ENCODE measurements at regions not wholly inside any gene's neighbourhood (a gene's known extent, or its start where the extent isn't known, plus 50 kb on each side); places are given as distances from the start of the nearest gene placed in this dataset.

- H3K27ac ChIP-seq = no peak overlapping the region
- no peaks in the 10 kb centered on the region for H3K36me3 ChIP-seq
- no peak overlapping the region for H3K4me3 ChIP-seq
- no peaks in the 10 kb centered on the region for H3K27me3 ChIP-seq
- DNase-seq = no peak
- TF ChIP-seq, protein P1, sequence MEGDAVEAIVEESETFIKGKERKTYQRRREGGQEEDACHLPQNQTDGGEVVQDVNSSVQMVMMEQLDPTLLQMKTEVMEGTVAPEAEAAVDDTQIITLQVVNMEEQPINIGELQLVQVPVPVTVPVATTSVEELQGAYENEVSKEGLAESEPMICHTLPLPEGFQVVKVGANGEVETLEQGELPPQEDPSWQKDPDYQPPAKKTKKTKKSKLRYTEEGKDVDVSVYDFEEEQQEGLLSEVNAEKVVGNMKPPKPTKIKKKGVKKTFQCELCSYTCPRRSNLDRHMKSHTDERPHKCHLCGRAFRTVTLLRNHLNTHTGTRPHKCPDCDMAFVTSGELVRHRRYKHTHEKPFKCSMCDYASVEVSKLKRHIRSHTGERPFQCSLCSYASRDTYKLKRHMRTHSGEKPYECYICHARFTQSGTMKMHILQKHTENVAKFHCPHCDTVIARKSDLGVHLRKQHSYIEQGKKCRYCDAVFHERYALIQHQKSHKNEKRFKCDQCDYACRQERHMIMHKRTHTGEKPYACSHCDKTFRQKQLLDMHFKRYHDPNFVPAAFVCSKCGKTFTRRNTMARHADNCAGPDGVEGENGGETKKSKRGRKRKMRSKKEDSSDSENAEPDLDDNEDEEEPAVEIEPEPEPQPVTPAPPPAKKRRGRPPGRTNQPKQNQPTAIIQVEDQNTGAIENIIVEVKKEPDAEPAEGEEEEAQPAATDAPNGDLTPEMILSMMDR (IDR thresholded peaks at IDR 0.05) = no peak
- TF ChIP-seq POLR2A (IDR thresholded peaks at IDR 0.05) = no peak
- H3K9me3 ChIP-seq = no peaks in the 10 kb centered on the region
- no peaks in the 10 kb centered on the region for H3K4me1 ChIP-seq
Measured at GRCh38 chr7:17485904-17486303, 187.5 kb downstream of the AHR start.

DNA sequence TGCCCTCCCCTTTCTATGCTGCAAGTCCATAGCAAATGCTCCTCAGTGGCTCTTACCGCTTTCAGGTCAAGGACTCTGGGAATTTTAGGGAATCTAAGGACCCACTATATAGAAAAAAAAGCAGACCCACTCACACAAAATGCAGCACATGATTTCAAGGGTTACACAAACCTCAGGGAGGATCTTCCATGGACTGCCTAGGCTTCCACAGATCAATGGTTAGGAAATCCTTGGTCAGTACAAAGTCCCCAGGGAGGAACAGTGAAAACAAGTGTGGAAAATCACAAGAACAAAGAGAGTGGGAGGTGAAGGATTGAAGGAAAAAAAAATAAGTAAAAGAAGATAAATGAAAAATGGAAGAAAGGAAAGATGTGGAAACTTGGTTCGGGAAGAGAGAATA is 188.4 kb downstream of the AHR start:
- no peak for DNase-seq
- no peak overlapping the region for H3K27ac ChIP-seq

GRCh38 chr7:17487343-17487742 is 188.9 kb downstream of the AHR start:
- DNase-seq = no peak
- H3K4me1 ChIP-seq = no peaks in the 10 kb centered on the region
- no peaks in the 10 kb centered on the region for H3K27me3 ChIP-seq
- no peaks in the 10 kb centered on the region for H3K36me3 ChIP-seq
- TF ChIP-seq POLR2A (IDR thresholded peaks at IDR 0.05) = no peak
- TF ChIP-seq, protein P1 (IDR thresholded peaks at IDR 0.05) = no peak
- no peak overlapping the region for H3K27ac ChIP-seq
- no peaks in the 10 kb centered on the region for H3K9me3 ChIP-seq
- no peak overlapping the region for H3K4me3 ChIP-seq

More for the DNA sequence above, 188.4 kb downstream of the AHR start:
- no peaks in the 10 kb centered on the region for H3K27me3 ChIP-seq
- no peaks in the 10 kb centered on the region for H3K9me3 ChIP-seq
- no peak for TF ChIP-seq POLR2A (IDR thresholded peaks at IDR 0.05)
- no peaks in the 10 kb centered on the region for H3K36me3 ChIP-seq
- no peaks in the 10 kb centered on the region for H3K4me1 ChIP-seq
- no peak overlapping the region for H3K4me3 ChIP-seq

DNA sequence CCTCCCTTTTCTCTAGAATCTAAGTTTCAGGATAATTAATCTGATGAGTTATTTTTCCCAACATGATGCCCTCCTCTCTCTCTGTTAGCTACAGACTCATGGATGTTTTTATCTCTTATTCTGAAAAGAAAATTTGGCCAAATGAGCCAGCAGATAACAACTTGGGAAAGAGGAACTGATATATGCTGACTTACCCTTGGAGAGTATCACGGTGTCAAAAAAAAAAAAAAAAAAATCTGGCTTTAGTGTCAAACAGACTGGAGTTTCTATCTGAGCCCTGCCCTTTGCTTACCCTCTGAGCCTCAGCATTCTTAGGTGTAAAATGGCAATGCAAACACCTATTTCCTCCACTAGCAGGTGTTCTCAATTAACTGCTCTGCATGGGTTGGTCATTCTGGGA is 190.4 kb downstream of the AHR start:
- Histone ChIP-seq H3K9me3 (no peaks in the 10 kb centered on the region), H3K27ac (no peak overlapping the region), H3K36me3 (no peaks in the 10 kb centered on the region), H3K27me3 (no peaks in the 10 kb centered on the region), H3K4me1 (no peaks in the 10 kb centered on the region), H3K4me3 (no peak overlapping the region)
- no peak for DNase-seq
- no peak for TF ChIP-seq POLR2A (IDR thresholded peaks at IDR 0.05)
- TF ChIP-seq, protein P1 (IDR thresholded peaks at IDR 0.05) = no peak

- TF ChIP-seq, protein P1 (IDR thresholded peaks at IDR 0.05) = no peak
- TF ChIP-seq POLR2A (IDR thresholded peaks at IDR 0.05) = no peak
- Histone ChIP-seq H3K27me3 (no peaks in the 10 kb centered on the region), H3K4me1 (no peaks in the 10 kb centered on the region), H3K4me3 (no peak overlapping the region), H3K36me3 (no peaks in the 10 kb centered on the region), H3K27ac (no peak overlapping the region), H3K9me3 (no peaks in the 10 kb centered on the region)
- no peak for DNase-seq
Measured at GRCh38 chr7:17489961-17490360, 191.5 kb downstream of the AHR start.

GRCh38 chr7:17490825-17491224 is 192.4 kb downstream of the AHR start:
- no peak for TF ChIP-seq POLR2A (IDR thresholded peaks at IDR 0.05)
- TF ChIP-seq, protein P1 (IDR thresholded peaks at IDR 0.05) = no peak
- Histone ChIP-seq H3K9me3 (no peaks in the 10 kb centered on the region), H3K4me1 (no peaks in the 10 kb centered on the region), H3K27ac (no peak overlapping the region), H3K36me3 (no peaks in the 10 kb centered on the region), H3K27me3 (no peaks in the 10 kb centered on the region), H3K4me3 (no peak overlapping the region)
- DNase-seq = no peak
